GM12892 (cell line): ENCODE measurements at regions not wholly inside any gene's neighbourhood (a gene's known extent, or its start where the extent isn't known, plus 50 kb on each side); places are given as distances from the start of the nearest gene placed in this dataset.

Experiments
- POLR2A ChIP-seq: IDR thresholded peaks from 2 replicates; pipeline ENCODE4 v1.6.1; 2011; ENCODE audit warnings: low read depth, low read length, control low read depth
- POLR2AphosphoS5 ChIP-seq: IDR thresholded peaks from 2 replicates; pipeline ENCODE4 v1.6.1; 2011; ENCODE audit warnings: low read depth, low read length, control low read depth

DNA sequence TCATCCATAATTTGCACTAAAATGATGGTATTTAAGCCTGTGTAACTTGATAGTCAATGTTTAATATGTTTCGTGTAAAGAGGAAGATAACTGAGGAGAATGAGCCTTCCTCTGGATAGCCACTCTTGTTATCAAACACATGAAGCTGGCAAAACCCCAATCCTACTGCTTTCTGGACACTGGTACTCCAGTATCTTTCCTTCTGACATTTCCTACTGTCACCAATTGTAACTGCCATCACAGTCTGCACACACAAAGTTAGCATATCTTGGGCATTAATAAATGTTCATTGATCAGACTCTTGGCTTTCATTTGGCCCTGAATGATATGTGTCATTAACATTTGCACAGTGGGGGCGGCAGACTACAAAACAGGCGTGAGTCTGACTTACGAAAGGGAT is 419.1 kb downstream of the TMA16 start:
- TF ChIP-seq POLR2AphosphoS5 (no peak), POLR2A (no peak)
